ENCODE measurements at regions not wholly inside any gene's neighbourhood (a gene's known extent, or its start where the extent isn't known, plus 50 kb on each side); places are given as distances from the start of the nearest gene placed in this dataset.

- no peaks in the 10 kb centered on the region for H3K23me2 ChIP-seq (ENCODE audit: insufficient read length, low read depth, low read length, poor library complexity, severe bottlenecking)
- no peak overlapping the region for H2AFZ ChIP-seq (ENCODE audit: low read length)
- no peaks in the 10 kb centered on the region for H4K20me1 ChIP-seq (ENCODE audit: control insufficient read depth, insufficient read depth, insufficient read length)
- no peak overlapping the region for H4K8ac ChIP-seq (replicated peaks; ENCODE audit: insufficient read length, low read depth, low read length)
- H4K91ac ChIP-seq (ENCODE audit: insufficient read length, low read depth, low read length), result no peak overlapping the region
- Mint-ChIP-seq H3K4me3 (no peak overlapping the region), H3K27ac (no peak overlapping the region), H3K27me3 (ENCODE audit: low read depth) (peaks cover 6% of the 10 kb centered on the region), H3K4me1 (peaks cover 8 to 15% of the 10 kb centered on the region in 2 experiments), H3K36me3 (ENCODE audit: insufficient read depth in 1 of 3, low read depth in 3 of 3) (no peaks in the 10 kb centered on the region), H3K9me3 (no peaks in the 10 kb centered on the region; a peak in 1 of 5 replicates)
- no peak overlapping the region for H3K4me2 ChIP-seq (ENCODE audit: insufficient read depth, insufficient read length, low read length)
- H2BK20ac ChIP-seq (ENCODE audit: low read depth, low read length, poor library complexity, severe bottlenecking), result no peak overlapping the region
- H3K27me3 ChIP-seq (ENCODE audit: insufficient read depth, low read length), result no peaks in the 10 kb centered on the region
- no peak overlapping the region for H3K18ac ChIP-seq (ENCODE audit: insufficient read length, low read depth, low read length)
- no peaks in the 10 kb centered on the region for H3K9me3 ChIP-seq (ENCODE audit: control insufficient read depth, low read depth, low read length)
- no peaks in the 10 kb centered on the region; the same call in 1 of the 2 replicates for H3K4me1 ChIP-seq (ENCODE audit: insufficient read depth, low read length)
- no peak for DNase-seq
- no peak overlapping the region for H2BK15ac ChIP-seq (ENCODE audit: low read depth, low read length)
- H3K14ac ChIP-seq (ENCODE audit: insufficient read depth, low read length), result no peak overlapping the region
- no peak overlapping the region for H3K4ac ChIP-seq (ENCODE audit: low read depth, low read length)
- no peaks in the 10 kb centered on the region for H3K79me1 ChIP-seq (ENCODE audit: insufficient read depth, low read depth, low read length, poor library complexity, severe bottlenecking)
- no peak overlapping the region for H2AK5ac ChIP-seq (ENCODE audit: insufficient read length, low read length)
- H3K9ac ChIP-seq (ENCODE audit: extremely low read depth, insufficient read length, low read length), result no peak overlapping the region
- no peak overlapping the region for H3K23ac ChIP-seq (ENCODE audit: insufficient read length, low read depth, low read length)
- H3K56ac ChIP-seq (ENCODE audit: insufficient read length, low read depth, low read length), result no peak overlapping the region
- TF ChIP-seq CTCF (conservative IDR thresholded peaks at IDR 0.05), result no peak
- no peak overlapping the region for H2BK5ac ChIP-seq (ENCODE audit: insufficient read length, low read length)
- no peaks in the 10 kb centered on the region for H3K79me2 ChIP-seq (ENCODE audit: insufficient read depth, low read length)
- H3K27ac ChIP-seq (ENCODE audit: insufficient read length, low read depth, low read length), result no peak overlapping the region
- no peak overlapping the region for H2BK12ac ChIP-seq (ENCODE audit: insufficient read length, low read depth, low read length)
- no peak overlapping the region for H2BK120ac ChIP-seq (ENCODE audit: low read depth, low read length, poor library complexity, severe bottlenecking)
- no peak overlapping the region for H4K5ac ChIP-seq (ENCODE audit: insufficient read length, low read depth, low read length)
- no CpG with 5 or more reads among the region's 2 CpGs for WGBS (ENCODE audit: extremely low coverage, insufficient read length, low lambda C conversion rate)
- H3T11ph ChIP-seq (ENCODE audit: low read length), result no peak overlapping the region
Measured at GRCh38 chr22:27046603-27047002, 389.2 kb downstream of the MIAT start.
